SK-N-SH treated with all-trans-retinoic acid at 6 μM for 48 hours (cell line): ENCODE measurements at regions not wholly inside any gene's neighbourhood (a gene's known extent, or its start where the extent isn't known, plus 50 kb on each side); places are given as distances from the start of the nearest gene placed in this dataset.

Experiments
- ATAC-seq: fragments of 200-7000 bp; cut with Tn5 transposase; 3 replicates; pipeline ENCODE4 v1.9.1; 2020; ENCODE audit warnings: mild to moderate bottlenecking, moderate library complexity
- ARNTL ChIP-seq: fragments of 450-650 bp; formaldehyde crosslinking; IDR thresholded peaks from 2 replicates; pipeline ENCODE4 v1.5.0; 2020; ENCODE audit warnings: low read depth, mild to moderate bottlenecking, moderate library complexity, borderline replicate concordance
- CSDC2 ChIP-seq: fragments of 250-450 bp; sonication (Bioruptor Pico); IDR thresholded peaks from 2 replicates; pipeline ENCODE4 v1.5.0; 2020; ENCODE audit warnings: mild to moderate bottlenecking, moderate library complexity
- ESRRG ChIP-seq: fragments of 250-450 bp; sonication (Bioruptor Pico); IDR thresholded peaks from 2 replicates; pipeline ENCODE4 v1.6.1; 2021; ENCODE audit warnings: mild to moderate bottlenecking
- GLIS3 ChIP-seq: fragments of 250-450 bp; sonication (Bioruptor Pico); IDR thresholded peaks from 2 replicates; pipeline ENCODE4 v1.5.0; 2020; ENCODE audit warnings: mild to moderate bottlenecking, moderate library complexity
- OSR1 ChIP-seq: fragments of 250-450 bp; sonication (Bioruptor Pico); IDR thresholded peaks from 2 replicates; pipeline ENCODE4 v1.8.0; 2022; ENCODE audit warnings: moderate library complexity, mild to moderate bottlenecking, inconsistent platforms
- PPARA ChIP-seq: fragments of 250-450 bp; sonication (Bioruptor Pico); IDR thresholded peaks from 2 replicates; pipeline ENCODE4 v1.5.0; 2020; ENCODE audit warnings: mild to moderate bottlenecking, borderline replicate concordance
- SNAI2 ChIP-seq: fragments of 250-450 bp; sonication (Bioruptor Pico); IDR thresholded peaks from 2 replicates; pipeline ENCODE4 v1.5.0; 2020; ENCODE audit warnings: mild to moderate bottlenecking, moderate library complexity
- TCF4 ChIP-seq: fragments of 250-450 bp; sonication (Bioruptor Pico); IDR thresholded peaks from 2 replicates; pipeline ENCODE4 v1.8.0; 2021; ENCODE audit warnings: mild to moderate bottlenecking, moderate library complexity, borderline replicate concordance
- TOX ChIP-seq: fragments of 250-450 bp; sonication (Bioruptor Pico); IDR thresholded peaks from 2 replicates; pipeline ENCODE4 v1.8.0; 2021; ENCODE audit warnings: mild to moderate bottlenecking, moderate library complexity, borderline replicate concordance
- ZC3H10 ChIP-seq: fragments of 250-450 bp; sonication (Bioruptor Pico); IDR thresholded peaks from 2 replicates; pipeline ENCODE4 v1.5.1; 2021; ENCODE audit warnings: mild to moderate bottlenecking, moderate library complexity
- ZFP3 ChIP-seq: fragments of 250-450 bp; sonication (Bioruptor Pico); IDR thresholded peaks from 2 replicates; pipeline ENCODE4 v1.5.0; 2020; ENCODE audit warnings: mild to moderate bottlenecking, moderate library complexity
- ZNF565 ChIP-seq: fragments of 450-650 bp; formaldehyde crosslinking; conservative IDR thresholded peaks from 2 replicates; pipeline ENCODE4 v1.5.0; 2020; ENCODE audit warnings: low read depth, mild to moderate bottlenecking, moderate library complexity
- ZNF70 ChIP-seq: fragments of 450-650 bp; formaldehyde crosslinking; IDR thresholded peaks from 2 replicates; pipeline ENCODE4 v1.5.0; 2020; ENCODE audit warnings: mild to moderate bottlenecking, moderate library complexity
- ZNF8 ChIP-seq: fragments of 450-650 bp; formaldehyde crosslinking; IDR thresholded peaks from 2 replicates; pipeline ENCODE4 v1.5.0; 2020; ENCODE audit warnings: mild to moderate bottlenecking, moderate library complexity
- TF ChIP-seq, protein P1 (sequence below): fragments of 250-450 bp; sonication (Bioruptor Pico); IDR thresholded peaks from 2 replicates; pipeline ENCODE4 v1.5.0; 2020; ENCODE audit warnings: mild to moderate bottlenecking, moderate library complexity
- TF ChIP-seq, protein P2 (sequence below): fragments of 250-450 bp; sonication (Bioruptor Pico); IDR thresholded peaks from 2 replicates; pipeline ENCODE4 v1.8.0; 2020; ENCODE audit warnings: mild to moderate bottlenecking, moderate library complexity, borderline replicate concordance
- TF ChIP-seq, protein P3 (sequence below): fragments of 250-450 bp; sonication (Bioruptor Pico); IDR thresholded peaks from 2 replicates; pipeline ENCODE4 v1.5.1; 2020; ENCODE audit warnings: low read depth, mild to moderate bottlenecking, moderate library complexity
- TF ChIP-seq, protein P4 (sequence below): fragments of 250-450 bp; sonication (Bioruptor Pico); IDR thresholded peaks from 2 replicates; pipeline ENCODE4 v1.8.0; 2021; ENCODE audit warnings: low read depth, mild to moderate bottlenecking, moderate library complexity, borderline replicate concordance

DNA sequence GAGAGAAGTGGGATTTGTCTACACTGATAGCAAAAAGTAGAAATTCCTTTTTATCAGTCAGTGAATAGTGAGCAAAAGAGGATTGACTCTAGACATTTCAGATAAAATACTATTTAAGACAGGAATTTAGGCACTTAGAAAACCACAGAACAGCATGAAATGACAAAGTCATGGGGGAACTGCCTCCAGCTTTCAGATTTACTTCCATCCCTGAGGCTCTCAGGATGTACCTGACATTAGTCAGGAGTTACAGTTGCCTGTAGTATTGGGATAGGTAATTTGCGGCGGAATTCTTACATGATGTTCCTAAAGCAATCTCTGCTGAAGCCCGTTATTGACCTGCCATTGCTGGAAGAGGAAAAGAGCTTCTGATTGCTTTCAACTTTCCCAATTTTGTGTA lies 337.1 kb upstream of the MAP2 start:
- ATAC-seq: no peak

DNA sequence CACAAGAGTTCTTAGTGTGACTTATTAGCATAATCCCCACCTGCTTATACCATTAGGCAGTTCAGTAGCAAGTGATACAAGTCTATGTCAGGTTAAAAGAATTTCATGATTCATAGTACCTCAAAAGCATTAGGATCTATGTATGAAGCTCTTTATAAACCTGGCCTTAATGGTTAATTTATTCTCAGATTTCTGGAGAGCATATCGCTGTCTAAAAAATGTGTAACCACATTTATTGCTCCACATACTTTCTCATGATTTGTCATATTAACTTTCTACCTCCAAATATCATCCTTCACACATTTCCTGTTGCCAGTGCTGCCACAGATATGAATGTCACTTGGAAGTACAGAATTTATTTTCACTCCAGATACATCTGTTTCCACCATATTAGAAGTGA lies 332.8 kb upstream of the MAP2 start:
- ATAC-seq: no peak
- TF ChIP-seq, protein P1, sequence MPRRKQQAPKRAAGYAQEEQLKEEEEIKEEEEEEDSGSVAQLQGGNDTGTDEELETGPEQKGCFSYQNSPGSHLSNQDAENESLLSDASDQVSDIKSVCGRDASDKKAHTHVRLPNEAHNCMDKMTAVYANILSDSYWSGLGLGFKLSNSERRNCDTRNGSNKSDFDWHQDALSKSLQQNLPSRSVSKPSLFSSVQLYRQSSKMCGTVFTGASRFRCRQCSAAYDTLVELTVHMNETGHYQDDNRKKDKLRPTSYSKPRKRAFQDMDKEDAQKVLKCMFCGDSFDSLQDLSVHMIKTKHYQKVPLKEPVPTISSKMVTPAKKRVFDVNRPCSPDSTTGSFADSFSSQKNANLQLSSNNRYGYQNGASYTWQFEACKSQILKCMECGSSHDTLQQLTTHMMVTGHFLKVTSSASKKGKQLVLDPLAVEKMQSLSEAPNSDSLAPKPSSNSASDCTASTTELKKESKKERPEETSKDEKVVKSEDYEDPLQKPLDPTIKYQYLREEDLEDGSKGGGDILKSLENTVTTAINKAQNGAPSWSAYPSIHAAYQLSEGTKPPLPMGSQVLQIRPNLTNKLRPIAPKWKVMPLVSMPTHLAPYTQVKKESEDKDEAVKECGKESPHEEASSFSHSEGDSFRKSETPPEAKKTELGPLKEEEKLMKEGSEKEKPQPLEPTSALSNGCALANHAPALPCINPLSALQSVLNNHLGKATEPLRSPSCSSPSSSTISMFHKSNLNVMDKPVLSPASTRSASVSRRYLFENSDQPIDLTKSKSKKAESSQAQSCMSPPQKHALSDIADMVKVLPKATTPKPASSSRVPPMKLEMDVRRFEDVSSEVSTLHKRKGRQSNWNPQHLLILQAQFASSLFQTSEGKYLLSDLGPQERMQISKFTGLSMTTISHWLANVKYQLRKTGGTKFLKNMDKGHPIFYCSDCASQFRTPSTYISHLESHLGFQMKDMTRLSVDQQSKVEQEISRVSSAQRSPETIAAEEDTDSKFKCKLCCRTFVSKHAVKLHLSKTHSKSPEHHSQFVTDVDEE (CRISPR knock-in tag): no peak
- TF ChIP-seq OSR1: no peak
- no peak for TF ChIP-seq TCF4
- TF ChIP-seq ARNTL (CRISPR knock-in tag): no peak
- no peak for TF ChIP-seq ZNF8
- TF ChIP-seq, protein P2, sequence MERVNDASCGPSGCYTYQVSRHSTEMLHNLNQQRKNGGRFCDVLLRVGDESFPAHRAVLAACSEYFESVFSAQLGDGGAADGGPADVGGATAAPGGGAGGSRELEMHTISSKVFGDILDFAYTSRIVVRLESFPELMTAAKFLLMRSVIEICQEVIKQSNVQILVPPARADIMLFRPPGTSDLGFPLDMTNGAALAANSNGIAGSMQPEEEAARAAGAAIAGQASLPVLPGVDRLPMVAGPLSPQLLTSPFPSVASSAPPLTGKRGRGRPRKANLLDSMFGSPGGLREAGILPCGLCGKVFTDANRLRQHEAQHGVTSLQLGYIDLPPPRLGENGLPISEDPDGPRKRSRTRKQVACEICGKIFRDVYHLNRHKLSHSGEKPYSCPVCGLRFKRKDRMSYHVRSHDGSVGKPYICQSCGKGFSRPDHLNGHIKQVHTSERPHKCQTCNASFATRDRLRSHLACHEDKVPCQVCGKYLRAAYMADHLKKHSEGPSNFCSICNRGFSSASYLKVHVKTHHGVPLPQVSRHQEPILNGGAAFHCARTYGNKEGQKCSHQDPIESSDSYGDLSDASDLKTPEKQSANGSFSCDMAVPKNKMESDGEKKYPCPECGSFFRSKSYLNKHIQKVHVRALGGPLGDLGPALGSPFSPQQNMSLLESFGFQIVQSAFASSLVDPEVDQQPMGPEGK (CRISPR knock-in tag): no peak
- no peak for TF ChIP-seq ZC3H10 (CRISPR knock-in tag)
- no peak for TF ChIP-seq GLIS3 (CRISPR knock-in tag)
- TF ChIP-seq, protein P3, sequence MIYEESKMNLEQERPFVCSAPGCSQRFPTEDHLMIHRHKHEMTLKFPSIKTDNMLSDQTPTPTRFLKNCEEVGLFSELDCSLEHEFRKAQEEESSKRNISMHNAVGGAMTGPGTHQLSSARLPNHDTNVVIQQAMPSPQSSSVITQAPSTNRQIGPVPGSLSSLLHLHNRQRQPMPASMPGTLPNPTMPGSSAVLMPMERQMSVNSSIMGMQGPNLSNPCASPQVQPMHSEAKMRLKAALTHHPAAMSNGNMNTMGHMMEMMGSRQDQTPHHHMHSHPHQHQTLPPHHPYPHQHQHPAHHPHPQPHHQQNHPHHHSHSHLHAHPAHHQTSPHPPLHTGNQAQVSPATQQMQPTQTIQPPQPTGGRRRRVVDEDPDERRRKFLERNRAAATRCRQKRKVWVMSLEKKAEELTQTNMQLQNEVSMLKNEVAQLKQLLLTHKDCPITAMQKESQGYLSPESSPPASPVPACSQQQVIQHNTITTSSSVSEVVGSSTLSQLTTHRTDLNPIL: no peak
- TF ChIP-seq ZNF565 (CRISPR knock-in tag): no peak
- no peak for TF ChIP-seq ESRRG (CRISPR knock-in tag)
- TF ChIP-seq TOX (CRISPR knock-in tag): no peak

More for the DNA sequence above, 337.1 kb upstream of the MAP2 start:
- TF ChIP-seq ESRRG (CRISPR knock-in tag): no peak
- no peak for TF ChIP-seq ZNF8
- TF ChIP-seq CSDC2 (CRISPR knock-in tag): no peak
- TF ChIP-seq ZFP3 (CRISPR knock-in tag): no peak
- TF ChIP-seq, protein P4, sequence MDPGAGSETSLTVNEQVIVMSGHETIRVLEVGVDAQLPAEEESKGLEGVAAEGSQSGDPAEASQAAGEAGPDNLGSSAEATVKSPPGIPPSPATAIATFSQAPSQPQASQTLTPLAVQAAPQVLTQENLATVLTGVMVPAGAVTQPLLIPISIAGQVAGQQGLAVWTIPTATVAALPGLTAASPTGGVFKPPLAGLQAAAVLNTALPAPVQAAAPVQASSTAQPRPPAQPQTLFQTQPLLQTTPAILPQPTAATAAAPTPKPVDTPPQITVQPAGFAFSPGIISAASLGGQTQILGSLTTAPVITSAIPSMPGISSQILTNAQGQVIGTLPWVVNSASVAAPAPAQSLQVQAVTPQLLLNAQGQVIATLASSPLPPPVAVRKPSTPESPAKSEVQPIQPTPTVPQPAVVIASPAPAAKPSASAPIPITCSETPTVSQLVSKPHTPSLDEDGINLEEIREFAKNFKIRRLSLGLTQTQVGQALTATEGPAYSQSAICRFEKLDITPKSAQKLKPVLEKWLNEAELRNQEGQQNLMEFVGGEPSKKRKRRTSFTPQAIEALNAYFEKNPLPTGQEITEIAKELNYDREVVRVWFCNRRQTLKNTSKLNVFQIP (CRISPR knock-in tag): no peak
- no peak for TF ChIP-seq TCF4
- no peak for TF ChIP-seq SNAI2 (CRISPR knock-in tag)
- no peak for TF ChIP-seq ARNTL (CRISPR knock-in tag)
- TF ChIP-seq PPARA: no peak
- TF ChIP-seq GLIS3 (CRISPR knock-in tag): no peak
- TF ChIP-seq, protein P2 (CRISPR knock-in tag): no peak
- TF ChIP-seq ZC3H10 (CRISPR knock-in tag): no peak
- no peak for TF ChIP-seq ZNF70 (CRISPR knock-in tag)
- TF ChIP-seq, protein P3: no peak
- TF ChIP-seq OSR1: no peak

DNA sequence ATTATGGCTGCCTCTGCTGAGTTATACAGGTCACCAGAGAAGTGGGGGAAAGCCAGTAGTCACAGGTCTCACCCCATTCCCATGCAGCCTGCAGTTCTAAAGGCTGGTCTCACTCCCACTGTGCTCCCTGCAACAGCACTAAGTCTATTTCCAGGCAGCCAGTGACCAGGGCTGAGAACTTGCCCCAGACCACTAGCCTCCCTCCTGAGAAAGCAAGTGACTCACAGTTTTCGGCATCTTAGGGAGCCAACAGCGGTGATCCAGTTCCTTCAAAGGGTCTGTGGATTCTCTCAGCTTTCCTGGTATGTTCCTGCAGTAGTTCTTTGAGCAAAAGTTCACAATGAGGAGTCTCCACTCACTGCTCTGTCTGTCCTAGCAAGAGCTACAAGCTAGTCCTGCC lies 329.6 kb upstream of the MAP2 start:
- TF ChIP-seq, protein P2 (CRISPR knock-in tag): no peak
- no peak for TF ChIP-seq SNAI2 (CRISPR knock-in tag)
- TF ChIP-seq ZNF565 (CRISPR knock-in tag): no peak
- TF ChIP-seq, all 23 proteins: peak for 0
- ATAC-seq: no peak
